Fibroblast of mammary gland (primary cell): ENCODE measurements at regions not wholly inside any gene's neighbourhood (a gene's known extent, or its start where the extent isn't known, plus 50 kb on each side); places are given as distances from the start of the nearest gene placed in this dataset.
"Not testable (repeated sequence)": the region's sequence is repeated elsewhere in the genome, so short reads cannot be mapped to it uniquely, and the experiment has no call there.

Experiments
- DNase-seq: peaks from one replicate; pipeline ENCODE4 v3.0.0-alpha.2; 2010; ENCODE audit warnings: low read depth
- H3K4me3 ChIP-seq: 2 replicates; pipeline ENCODE4 v1.5.1; 2011; ENCODE audit warnings: low read depth, mild to moderate bottlenecking, low read length, moderate library complexity; ENCODE audit not compliant: control insufficient read depth
- TF ChIP-seq, protein P1 (sequence below): conservative IDR thresholded peaks from 2 replicates; pipeline ENCODE4 v1.5.1; 2011; ENCODE audit warnings: low read depth, low read length, inconsistent platforms; ENCODE audit not compliant: control insufficient read depth, insufficient read depth

DNA sequence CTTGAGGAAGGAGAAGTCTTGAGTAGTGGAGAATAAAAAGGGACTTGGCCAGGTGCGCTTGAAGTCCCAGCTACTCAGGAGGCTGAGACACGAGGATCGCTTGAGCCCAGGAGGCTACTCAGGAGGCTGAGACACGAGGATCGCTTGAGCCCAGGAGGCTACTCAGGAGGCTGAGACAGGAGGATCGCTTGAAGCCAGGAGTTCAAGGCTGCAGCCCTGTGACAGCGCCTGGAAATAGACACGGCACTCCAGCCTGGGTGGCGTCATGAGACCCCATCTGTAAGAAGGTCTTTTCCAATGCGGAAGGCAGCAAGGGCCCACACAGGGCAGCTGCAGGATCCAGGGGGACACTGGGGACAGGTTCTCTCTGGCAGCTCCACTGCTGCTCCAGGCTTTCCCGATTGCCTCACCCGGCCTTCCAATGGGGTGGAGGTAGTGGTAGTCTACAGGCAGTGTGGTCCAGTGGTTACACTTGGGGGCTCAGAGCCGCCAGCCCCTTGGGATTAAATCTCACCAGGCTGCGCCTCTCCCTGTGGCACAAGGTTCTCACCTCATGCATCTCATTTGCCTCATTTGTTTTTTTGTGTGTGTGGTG, 143.4 kb downstream of the SEC14L1 start:
- DNase-seq: no peak
- TF ChIP-seq, protein P1, sequence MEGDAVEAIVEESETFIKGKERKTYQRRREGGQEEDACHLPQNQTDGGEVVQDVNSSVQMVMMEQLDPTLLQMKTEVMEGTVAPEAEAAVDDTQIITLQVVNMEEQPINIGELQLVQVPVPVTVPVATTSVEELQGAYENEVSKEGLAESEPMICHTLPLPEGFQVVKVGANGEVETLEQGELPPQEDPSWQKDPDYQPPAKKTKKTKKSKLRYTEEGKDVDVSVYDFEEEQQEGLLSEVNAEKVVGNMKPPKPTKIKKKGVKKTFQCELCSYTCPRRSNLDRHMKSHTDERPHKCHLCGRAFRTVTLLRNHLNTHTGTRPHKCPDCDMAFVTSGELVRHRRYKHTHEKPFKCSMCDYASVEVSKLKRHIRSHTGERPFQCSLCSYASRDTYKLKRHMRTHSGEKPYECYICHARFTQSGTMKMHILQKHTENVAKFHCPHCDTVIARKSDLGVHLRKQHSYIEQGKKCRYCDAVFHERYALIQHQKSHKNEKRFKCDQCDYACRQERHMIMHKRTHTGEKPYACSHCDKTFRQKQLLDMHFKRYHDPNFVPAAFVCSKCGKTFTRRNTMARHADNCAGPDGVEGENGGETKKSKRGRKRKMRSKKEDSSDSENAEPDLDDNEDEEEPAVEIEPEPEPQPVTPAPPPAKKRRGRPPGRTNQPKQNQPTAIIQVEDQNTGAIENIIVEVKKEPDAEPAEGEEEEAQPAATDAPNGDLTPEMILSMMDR: no peak

DNA sequence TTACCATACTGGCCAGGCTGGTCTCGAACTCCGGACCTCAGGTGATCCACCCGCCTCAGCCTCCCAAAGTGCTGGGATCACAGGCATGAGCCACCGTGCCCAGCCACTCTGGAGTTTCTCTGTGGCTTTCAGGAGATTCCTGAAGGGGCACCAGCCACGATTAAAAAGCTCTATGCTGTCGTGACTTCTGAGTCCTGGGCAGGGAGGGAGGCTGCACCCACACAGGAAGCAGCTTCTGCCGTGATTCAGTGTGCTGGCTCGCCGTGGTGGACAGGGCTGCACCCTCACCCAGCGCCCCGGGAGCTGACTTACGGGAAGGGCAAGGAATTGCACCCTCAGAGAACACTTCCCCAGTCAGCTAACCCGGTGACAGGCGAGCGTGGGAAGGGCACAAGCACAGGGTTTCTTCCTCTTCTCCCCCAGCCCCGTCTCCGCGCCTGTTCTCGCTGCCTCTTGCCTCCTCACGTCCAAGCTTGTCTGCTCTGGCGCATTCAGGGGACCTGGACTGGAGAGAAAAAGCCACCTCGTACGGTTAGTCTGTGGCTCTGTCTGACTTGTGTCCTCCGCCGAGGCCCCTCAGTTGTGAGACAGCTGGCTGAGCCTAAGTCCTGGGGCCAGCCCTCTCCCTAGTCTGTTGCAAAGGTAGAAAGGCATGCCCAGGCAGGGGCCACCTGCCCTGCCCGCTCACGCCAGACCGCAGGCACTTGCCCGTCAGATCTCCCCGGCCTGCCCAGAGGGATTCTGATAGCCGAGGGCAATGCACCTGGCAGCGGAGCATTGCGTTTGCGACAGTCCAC, 145.0 kb downstream of the SEC14L1 start:
- peak; percentile 88 for DNase-seq
- no peak overlapping the region for H3K4me3 ChIP-seq
- TF ChIP-seq, protein P1: no peak

More for the DNA sequence above, 143.4 kb downstream of the SEC14L1 start:
- no peak overlapping the region for H3K4me3 ChIP-seq

DNA sequence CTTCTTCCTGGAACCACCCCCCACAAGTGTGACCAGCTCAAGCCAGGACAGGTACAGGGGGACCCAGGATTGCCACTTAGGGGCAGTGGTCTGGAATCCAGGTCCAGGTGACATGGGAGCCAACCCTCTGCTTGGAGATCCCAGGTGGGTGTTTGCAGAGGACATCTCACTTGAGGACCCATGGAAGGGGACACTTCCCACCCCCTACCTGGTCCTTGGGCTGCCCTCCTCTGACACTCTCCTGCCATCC, 145.5 kb downstream of the SEC14L1 start:
- no peak for DNase-seq
- TF ChIP-seq, protein P1: no peak
- H3K4me3 ChIP-seq: no peak overlapping the region

DNA sequence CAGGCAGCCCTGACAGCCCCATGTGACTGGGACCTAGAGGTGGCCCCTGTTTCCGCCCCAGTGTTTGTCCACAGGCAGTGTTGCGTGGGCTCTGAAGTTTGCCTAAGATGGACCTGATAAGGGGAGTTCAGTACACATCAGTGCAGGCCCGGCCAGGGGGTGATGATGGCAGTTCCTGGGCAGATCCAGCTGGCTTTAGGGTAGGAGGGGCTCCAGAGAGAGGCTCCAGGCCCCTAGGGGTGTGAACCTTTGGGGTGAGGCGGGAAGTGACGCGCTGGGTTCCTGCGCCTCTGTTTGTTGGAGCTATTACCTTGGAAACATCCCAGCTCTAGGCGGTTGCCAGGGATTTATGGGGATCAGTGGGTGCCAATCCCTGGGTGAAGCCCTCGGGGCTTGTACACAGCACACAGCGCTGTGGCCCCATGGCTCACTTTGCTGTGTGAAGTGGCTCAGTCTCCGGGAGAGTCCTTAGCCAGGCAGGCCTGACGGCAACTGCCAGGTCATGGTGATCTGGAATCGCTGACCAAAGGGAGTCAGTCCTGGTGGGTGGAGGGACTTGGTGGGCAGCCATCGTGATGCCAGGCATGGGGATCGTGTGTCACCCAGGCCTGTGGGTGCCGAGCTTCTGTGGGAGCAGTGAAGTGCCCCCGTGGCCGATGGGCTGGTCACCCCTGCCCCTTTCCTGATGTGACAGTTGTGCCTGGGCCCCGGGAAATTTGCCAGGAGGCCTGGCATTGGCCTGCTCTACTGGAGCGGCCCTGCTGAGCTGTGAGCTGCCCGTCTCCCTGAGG, 146.1 kb downstream of the SEC14L1 start:
- H3K4me3 ChIP-seq: no peak overlapping the region
- no peak for DNase-seq

DNA sequence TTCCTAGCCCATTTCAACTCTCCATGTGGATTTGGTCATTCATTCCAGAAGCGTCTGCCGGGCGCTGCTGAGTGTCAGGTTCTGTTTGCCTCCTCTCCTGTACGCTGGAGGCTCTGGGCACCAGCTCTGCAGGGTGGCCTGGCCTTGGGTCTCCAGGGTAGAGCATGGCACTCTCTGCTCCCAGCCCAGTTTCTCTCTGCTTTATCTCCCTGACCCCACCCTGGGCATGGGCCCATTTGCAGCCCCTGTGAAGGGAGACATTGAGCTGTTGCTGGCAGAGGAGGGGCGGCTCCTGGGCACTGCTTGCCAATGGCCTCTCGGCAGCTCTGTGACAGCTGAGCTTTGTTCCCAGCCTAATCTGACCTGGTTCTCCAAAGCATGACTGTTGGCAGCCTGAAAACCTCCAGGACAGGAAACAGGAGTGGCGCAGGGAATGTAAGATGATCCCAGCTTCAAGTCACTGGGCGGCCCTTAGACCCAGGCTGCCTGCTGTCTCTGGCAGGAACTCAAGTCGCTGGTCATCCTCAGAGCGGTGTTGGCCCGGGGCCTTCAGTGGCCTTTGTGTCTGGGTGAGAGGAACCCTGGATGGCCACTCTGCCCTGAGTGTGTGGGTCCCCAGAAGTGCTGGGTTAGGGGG, 146.8 kb downstream of the SEC14L1 start:
- DNase-seq: peak; percentile 91
- TF ChIP-seq, protein P1: no peak
- H3K4me3 ChIP-seq: no peak overlapping the region

More for the DNA sequence above, 146.1 kb downstream of the SEC14L1 start:
- TF ChIP-seq, protein P1: no peak

DNA sequence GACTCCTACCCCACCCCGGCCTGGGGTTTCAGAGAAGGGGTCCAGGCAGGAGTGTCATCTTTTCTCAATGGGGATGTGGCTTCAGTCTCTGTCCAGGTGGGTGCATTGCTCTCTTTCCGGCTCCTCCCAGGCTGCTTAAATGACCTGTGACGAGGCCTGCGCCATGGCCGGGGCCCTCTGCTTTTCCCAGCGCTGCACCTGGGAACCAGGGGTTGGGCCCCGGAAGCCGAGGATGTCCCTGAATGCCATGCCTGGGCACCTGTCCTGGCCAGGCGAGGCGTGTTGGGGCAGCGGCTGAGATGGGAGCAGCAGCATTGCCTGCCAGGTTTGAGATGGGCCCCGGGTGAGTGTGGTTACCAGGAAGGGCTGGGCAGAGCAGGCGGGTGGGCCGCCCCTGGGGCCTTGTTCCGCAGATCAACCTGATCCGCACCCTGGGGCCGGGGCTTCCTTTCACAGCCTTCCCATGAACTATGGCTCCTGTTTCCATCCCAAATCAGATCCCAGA, 147.4 kb downstream of the SEC14L1 start:
- no peak for DNase-seq
- no peak overlapping the region for H3K4me3 ChIP-seq

DNA sequence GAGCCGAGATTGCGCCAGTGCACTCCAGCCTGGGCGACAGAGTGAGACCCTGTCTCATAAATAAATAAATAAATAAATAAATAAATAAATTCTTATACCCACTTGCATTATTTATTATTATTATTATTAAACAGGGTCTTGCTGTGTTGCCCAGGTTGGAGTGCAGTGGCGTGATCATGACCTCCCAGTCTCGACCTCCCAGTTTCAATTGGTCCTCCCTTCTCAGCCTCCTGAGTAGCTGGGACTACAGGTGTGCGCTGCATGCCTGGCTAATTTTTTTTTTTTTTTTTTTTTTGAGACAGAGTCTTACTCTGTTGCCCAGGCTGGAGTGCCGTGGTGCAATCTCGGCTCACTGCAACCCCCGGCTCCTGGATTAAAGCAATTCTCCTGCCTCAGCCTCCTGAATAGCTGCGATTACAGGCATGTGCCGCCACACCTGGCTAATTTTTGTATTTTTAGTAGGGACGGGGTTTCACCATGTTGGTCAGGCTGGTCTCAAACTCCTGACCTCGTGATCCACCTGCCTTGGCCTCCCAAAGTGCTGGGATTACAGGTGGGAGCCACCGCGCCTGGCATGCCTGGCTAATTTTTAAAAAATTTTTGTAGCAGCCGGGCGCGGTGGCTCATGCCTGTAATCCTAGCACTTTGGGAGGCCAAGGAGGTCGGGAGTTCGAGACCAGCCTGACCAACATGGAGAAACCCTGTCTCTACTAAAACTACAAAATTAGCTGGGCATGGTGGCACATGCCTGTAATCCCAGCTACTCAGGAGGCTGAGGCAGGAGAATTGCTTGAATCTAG, 150.2 kb downstream of the SEC14L1 start:
- not testable (repeated sequence) for H3K4me3 ChIP-seq, DNase-seq

More for the DNA sequence above, 147.4 kb downstream of the SEC14L1 start:
- TF ChIP-seq, protein P1: no peak
